HT1080 (cell line): ENCODE measurements at regions not wholly inside any gene's neighbourhood (a gene's known extent, or its start where the extent isn't known, plus 50 kb on each side); places are given as distances from the start of the nearest gene placed in this dataset. TPM values are rescaled to one million over a fixed set of nuclear protein-coding genes. Genes with fewer than 3 reads are reported as not detected.

ENCODE experiments used
- DNase-seq: peaks from one replicate; pipeline ENCODE4 v3.0.0-alpha.2; 2015; ENCODE audit warnings: low read depth
- small RNA-seq: library from RNA; depleted of rRNA; stranded (forward); fragments of <200 nt; gene quantifications from one replicate; pipeline ENCODE3, GENCODE V24; 2014

DNA sequence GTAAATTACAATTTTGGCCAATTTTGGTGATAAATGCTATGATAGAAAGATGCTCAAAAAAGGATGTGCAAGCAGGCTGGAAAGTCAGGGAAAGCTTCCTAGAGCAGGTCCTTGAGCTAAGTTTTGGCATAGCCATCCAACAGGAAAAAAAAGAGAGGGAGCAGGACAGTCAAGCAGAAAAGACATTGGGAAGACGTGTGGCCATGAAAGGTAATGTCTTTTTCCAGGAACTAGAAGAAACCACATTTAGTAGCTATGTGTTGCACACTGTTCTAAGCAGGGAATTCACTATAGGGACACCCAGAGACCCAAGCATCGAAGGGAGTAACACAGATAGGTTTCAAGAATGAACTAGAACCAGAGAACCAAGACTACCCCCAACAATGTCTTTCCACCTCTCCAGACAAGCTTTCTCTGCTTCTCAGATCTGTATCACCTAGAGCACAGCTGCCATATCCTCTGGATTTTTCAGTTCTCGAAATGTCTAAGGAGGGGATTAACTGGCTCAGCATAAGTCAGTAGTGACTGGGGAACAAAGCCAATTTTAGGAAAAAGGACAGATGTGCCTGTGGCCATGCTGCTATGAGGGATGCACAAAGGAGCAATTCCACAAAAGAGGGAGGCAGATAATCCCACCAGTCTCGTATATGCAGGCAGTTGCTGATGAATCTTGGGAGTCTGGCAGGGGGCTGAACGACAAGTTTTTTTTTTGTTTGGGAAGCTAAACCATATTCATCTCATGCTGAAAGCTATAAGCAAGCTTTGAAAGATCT lies 97.1 kb upstream of the DAB1 start:
- no peak for DNase-seq

GRCh38 chr1:57518496-57518895 lies 94.6 kb upstream of the DAB1 start:
- no peak for DNase-seq

DNA sequence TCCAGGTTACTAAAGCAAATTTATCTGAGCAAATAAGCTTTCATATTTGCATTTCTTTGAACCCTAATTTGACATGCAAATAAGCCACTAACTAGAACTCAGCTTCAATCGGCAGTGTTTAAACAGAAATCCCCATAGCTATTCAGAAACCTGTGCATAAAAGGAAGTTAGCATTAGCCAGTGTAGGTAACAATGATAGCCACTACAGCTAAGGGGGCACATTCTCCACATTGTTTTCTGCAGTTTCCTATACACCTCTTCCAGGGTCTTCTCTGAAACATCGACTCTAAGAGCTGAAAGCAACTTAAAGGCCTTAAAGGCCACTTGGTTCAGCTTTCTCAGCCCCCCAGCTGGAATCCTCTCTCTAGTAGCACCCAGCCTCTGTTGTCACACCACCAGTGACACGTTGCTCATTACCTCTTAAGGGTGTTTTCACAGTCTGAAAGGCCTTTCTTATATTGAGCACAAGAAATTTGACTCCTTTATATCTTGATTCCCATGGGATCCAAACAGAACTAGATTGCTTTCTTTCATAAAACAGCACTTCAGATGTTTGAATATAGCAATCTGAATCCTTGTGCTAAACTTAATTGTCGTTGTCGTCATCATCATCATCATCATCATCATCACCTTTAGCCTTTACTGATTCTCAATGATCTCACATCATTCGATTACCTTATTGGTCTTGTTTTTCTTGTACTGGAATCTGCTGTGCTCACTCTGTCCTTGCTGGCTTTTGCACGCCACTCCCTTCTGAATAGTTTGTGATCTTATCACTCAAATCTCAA lies 93.9 kb upstream of the DAB1 start:
- DNase-seq = no peak

GRCh38 chr1:57512386-57512785 lies 88.5 kb upstream of the DAB1 start:
- no peak for DNase-seq

GRCh38 chr1:57506941-57507340 lies 83.1 kb upstream of the DAB1 start:
- no peak for DNase-seq

DNA sequence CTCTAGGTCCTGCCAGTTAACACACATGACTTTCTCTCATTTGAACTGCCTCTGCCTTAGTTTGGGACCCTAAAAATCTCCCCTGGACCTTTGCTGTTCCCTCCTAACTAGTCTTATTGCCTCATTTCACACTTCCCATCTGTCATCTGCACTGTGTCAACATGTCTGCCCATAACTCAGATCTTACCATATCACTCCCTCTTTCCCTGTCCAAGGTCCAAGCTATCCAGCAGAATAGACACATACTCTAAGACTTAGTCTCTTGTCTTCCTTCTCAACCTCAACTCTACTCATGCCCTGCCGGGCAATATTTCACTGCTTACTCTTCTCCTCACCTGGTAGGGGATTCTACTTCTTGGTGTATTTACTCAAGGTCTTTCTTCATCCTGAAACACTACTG lies 79.5 kb upstream of the DAB1 start:
- DNase-seq = no peak

DNA sequence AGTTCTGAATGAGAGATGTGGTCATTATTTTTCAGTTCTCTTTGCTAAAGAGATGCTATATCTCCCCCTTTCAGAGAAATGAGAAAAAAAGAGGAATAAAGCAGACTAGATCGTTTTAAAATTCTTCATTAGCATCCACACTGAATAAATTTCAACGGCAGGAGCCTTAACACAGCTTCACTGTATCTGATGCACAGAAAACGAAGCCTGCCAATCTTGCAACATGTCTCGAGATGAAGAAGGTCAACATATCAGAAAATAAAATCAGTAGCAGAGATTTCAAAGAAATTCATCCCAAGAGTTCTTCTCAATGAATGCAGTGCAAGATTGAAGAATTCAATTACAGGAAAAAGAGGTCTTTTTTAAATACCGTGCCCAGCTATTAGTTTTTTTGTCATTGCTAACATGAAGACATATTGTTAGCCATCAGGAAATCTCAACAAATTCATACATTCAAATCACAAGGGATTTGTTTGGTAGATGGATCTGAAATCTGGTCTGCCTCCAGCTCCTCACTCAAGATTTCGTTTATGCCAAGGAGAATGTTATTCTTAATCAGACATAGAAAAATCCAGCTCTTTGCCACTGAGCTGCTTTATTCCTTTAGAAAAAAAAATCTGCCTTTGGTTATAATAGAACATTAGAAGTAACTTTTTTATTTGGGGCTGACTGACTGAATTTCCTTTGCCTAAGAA lies 76.4 kb upstream of the DAB1 start:
- DNase-seq = no peak

- no peak for DNase-seq
Observed at GRCh38 chr1:57494530-57495079, 70.7 kb upstream of the DAB1 start.

DNA sequence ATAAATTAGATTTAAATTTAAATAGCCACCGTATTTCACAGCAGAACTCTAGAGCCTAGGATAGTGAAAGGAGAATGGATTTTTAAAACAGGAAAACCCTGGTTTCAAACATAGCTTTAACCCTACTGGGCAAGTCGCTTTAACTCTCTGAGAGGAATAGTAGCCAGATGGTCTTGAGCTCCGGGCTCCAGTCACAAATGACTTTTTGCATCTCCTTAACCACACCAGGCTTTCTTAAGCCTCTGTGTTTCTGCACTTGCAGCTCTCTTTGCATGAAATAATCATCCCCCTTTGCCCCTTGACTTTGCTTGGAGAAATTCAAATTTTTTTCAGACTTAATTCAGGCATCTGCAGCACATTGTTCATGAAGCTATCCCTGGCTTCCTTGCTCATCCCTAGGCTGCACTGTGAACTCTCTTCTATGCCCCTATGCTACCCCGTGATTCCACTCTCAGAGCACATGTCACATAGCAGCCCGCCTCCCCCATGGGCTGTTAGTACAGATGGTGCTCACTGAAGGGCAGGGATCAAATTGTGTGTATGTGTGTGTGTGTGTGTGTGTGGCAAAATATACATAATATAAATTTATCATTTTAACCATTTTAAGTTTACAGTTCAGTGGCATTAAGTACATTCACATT lies 68.8 kb upstream of the DAB1 start:
- no peak for DNase-seq

GRCh38 chr1:57489358-57490036 lies 65.6 kb upstream of the DAB1 start:
- peak; percentile 87 for DNase-seq

DNA sequence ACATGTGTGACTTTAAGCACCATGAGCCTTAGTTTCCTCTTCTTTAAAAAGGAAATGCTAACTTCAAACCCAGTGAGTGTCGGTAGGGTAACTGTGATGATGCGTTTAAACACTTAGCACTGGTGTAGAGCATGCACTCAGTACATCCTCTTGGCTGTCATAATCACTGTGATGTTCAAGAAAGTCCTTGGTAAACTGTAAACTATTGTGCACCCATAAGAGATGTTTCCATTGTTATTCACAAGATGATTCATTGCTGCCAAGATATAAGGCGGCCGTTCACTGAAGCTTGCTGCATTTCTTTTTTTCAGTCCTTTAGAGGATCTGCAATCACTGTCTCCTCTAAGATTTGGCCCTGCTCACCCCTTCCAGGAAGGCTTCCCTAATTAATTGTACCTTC lies 61.8 kb upstream of the DAB1 start:
- peak; percentile 75 for DNase-seq

DNA sequence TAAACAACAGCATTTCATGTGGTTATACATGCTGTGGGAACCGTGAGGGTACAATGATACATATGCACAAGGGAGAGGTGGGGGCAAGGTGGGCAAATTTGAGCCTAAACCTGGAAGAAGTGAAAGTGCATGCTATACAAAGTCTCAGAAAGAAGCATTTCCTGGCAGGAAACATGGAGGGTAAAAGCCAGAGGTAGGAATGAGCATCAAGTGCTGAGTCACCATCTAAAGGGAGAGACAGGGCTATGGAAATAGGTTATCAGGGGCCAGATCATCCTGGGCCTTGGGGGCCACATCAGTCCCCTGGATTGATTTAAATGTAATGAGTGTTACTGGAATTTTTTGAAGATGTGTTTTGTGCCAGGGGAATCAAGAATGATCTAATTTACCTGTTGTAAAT lies 60.1 kb upstream of the DAB1 start:
- DNase-seq = peak; percentile 18

GRCh38 chr1:57479471-57479870 lies 55.6 kb upstream of the DAB1 start:
- DNase-seq = no peak

DNA sequence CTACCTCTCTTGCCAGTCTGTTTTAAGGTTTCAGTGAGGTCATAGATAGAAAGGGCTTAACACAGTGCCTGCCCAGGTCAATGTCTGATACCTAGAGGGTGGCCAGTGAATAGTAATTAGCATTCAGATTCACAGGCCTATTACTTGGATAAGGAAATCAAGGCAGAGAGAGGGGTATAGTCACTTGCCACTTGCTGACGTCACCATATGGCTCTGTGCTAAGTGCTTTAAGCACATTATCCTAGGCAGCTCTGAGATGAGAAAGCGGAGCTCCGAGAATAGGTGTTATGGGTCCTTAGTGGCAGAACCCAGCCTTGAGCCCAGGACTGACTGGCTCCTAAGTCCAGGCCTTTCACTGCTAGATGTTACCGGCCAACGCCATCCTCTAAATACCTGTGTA lies 51.5 kb upstream of the DAB1 start:
- DNase-seq = no peak

DNA sequence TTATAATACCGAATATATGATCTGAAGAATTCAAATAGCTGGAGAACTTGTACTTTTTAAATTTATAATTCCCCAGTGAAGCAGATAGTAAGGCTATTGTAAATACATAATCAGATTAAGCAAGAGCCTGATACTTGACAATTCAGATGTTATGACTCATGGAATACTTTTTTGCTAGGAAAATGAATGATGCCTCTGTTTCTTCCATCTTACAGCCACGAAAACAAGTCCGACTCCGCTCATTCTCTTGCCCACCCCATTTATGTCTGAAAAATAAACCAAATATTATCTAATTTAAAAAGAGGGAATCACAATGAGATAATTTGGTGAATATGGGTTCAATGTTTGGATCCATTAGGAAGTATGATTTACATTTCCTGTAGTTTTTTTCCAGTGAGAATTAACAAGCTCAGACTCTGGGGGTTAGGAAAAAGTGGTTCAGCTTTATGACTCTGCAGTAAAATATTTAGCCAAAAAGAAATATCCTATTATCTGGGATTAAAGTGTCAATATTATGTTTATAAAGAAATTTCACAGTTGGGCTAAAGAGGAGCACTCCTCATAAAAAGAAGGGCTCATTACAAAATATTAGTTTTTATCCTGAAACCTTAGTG lies 50.4 kb upstream of the DAB1 start:
- peak; percentile 66 for DNase-seq

Small RNAs in the stretch of these regions (small RNA-seq; reads per million reads assigned to genes)
- gene AL445193.1 = not detected
